Naive thymus-derived CD4-positive, alpha-beta T cell (primary cell): ENCODE measurements at regions not wholly inside any gene's neighbourhood (a gene's known extent, or its start where the extent isn't known, plus 50 kb on each side); places are given as distances from the start of the nearest gene placed in this dataset.

Experiments used
- ATAC-seq: fragments of 150-1000 bp; cut with Tn5 transposase; 2 replicates; pipeline ENCODE4 v1.10.0; 2021; ENCODE audit warnings: mild to moderate bottlenecking, moderate library complexity
- CTCF ChIA-PET: fragments of 350-600 bp; sonication (Branson Sonifier 250); formaldehyde crosslinking; loops from one replicate; lab custom pipeline; 2021; ENCODE audit warnings: antibody characterized with exemption; lab: Charles Lee
- POLR2A ChIA-PET: fragments of 350-600 bp; sonication (Branson Sonifier 250); formaldehyde crosslinking; loops from one replicate; lab custom pipeline; 2021; ENCODE audit warnings: antibody characterized with exemption, inconsistent platforms; lab: Charles Lee
- DNase-seq, 9 donors: peaks; one replicate each; pipeline versions ENCODE4 v3.0.0 to v3.0.0-alpha.2; 2020 to 2022; ENCODE audit warnings: mixed read lengths in 1 of 9
- H3K27ac ChIP-seq: one replicate; pipeline ENCODE4 v1.7.0; 2013; ENCODE audit warnings: mild to moderate bottlenecking, low read depth, low read length, moderate library complexity
- H3K27me3 ChIP-seq, 2 donors: one replicate each; pipeline ENCODE4 v1.7.0; 2013; ENCODE audit warnings: low read length in 2 of 2, mild to moderate bottlenecking in 2 of 2, moderate library complexity in 2 of 2; ENCODE audit not compliant: control insufficient read depth in 2 of 2, insufficient read depth in 2 of 2
- H3K36me3 ChIP-seq, 3 experiments: 1 replicate in 2 of 3; 2 replicates in 1 of 3; pipeline ENCODE4 v1.7.0; 2013; ENCODE audit warnings: low read length in 3 of 3, mild to moderate bottlenecking in 3 of 3, moderate library complexity in 1 of 3; ENCODE audit not compliant: insufficient read depth in 3 of 3, control insufficient read depth in 2 of 3
- H3K4me1 ChIP-seq, 2 donors: one replicate each; pipeline ENCODE4 v1.7.0; 2013; ENCODE audit warnings: low read length in 2 of 2, mild to moderate bottlenecking in 2 of 2, moderate library complexity in 1 of 2; ENCODE audit not compliant: control insufficient read depth in 2 of 2, insufficient read depth in 2 of 2
- H3K4me3 ChIP-seq: 2 replicates; pipeline ENCODE4 v1.7.0; 2013; ENCODE audit warnings: mild to moderate bottlenecking, low read length
- H3K9me3 ChIP-seq, 3 experiments: 1 replicate in 2 of 3; 2 replicates in 1 of 3; pipeline ENCODE4 v1.7.0; 2013; ENCODE audit warnings: low read length in 3 of 3; ENCODE audit not compliant: control insufficient read depth in 2 of 3
- H3K27ac Mint-ChIP-seq, 9 donors: one replicate each; pipeline ENCODE4 v1.8.0; 2020 to 2022; ENCODE audit warnings: mixed read lengths in 9 of 9, mild to moderate bottlenecking in 8 of 9, moderate library complexity in 5 of 9, inconsistent platforms in 2 of 9
- H3K27me3 Mint-ChIP-seq, 5 donors: one replicate each; pipeline ENCODE4 v1.8.0; 2021 to 2022; ENCODE audit warnings: mixed read lengths in 5 of 5, mild to moderate bottlenecking in 1 of 5
- H3K36me3 Mint-ChIP-seq, 5 donors: one replicate each; pipeline ENCODE4 v1.8.0; 2020 to 2022; ENCODE audit warnings: mixed read lengths in 5 of 5, mild to moderate bottlenecking in 3 of 5, inconsistent platforms in 1 of 5
- H3K4me1 Mint-ChIP-seq, 7 donors: one replicate each; pipeline ENCODE4 v1.8.0; 2020 to 2022; ENCODE audit warnings: mixed read lengths in 7 of 7, mild to moderate bottlenecking in 3 of 7, inconsistent platforms in 1 of 7
- H3K4me3 Mint-ChIP-seq, 10 donors: one replicate each; pipeline ENCODE4 v1.8.0; 2020 to 2022; ENCODE audit warnings: mild to moderate bottlenecking in 10 of 10, mixed read lengths in 10 of 10, moderate library complexity in 6 of 10, inconsistent platforms in 2 of 10
- H3K9me3 Mint-ChIP-seq, 11 donors: one replicate each; pipeline ENCODE4 v1.8.0; 2020 to 2022; ENCODE audit warnings: mixed read lengths in 11 of 11, mild to moderate bottlenecking in 4 of 11, inconsistent platforms in 1 of 11, moderate library complexity in 1 of 11
- intact Hi-C, 2 donors: fragments of 100-400 bp; cut with micrococcal nuclease; formaldehyde crosslinking; loops; one replicate each; pipeline ENCODE4 v1.15.1; 2023

- Mint-ChIP-seq H3K27ac (no peak overlapping the region), H3K9me3 (no peaks in the 10 kb centered on the region), H3K36me3 (no peaks in the 10 kb centered on the region), H3K4me3 (no peak overlapping the region), H3K27me3 (peaks cover 0 to 7% (median 0%) of the 10 kb centered on the region in 5 donors), H3K4me1 (peaks cover 0 to 27% (median 15%) of the 10 kb centered on the region in 7 donors)
- CTCF ChIA-PET, result no interaction called here
- no peaks in the 10 kb centered on the region for H3K27me3 ChIP-seq
- DNase-seq (no peak), ATAC-seq (no peak)
- H3K27ac ChIP-seq, result no peak overlapping the region
- intact Hi-C loops, result no loop called here
- POLR2A ChIA-PET, result no interaction called here
- no peak overlapping the region for H3K4me3 ChIP-seq
- H3K4me1 ChIP-seq, result peaks cover 0 to 13% of the 10 kb centered on the region in 2 donors
- H3K36me3 ChIP-seq, result no peaks in the 10 kb centered on the region
- H3K9me3 ChIP-seq, result no peaks in the 10 kb centered on the region
Measured at GRCh38 chr4:83662204-83662603, 126.3 kb downstream of the GPAT3 start.

GRCh38 chr4:83661359-83661758 lies 125.5 kb downstream of the GPAT3 start:
- Mint-ChIP-seq H3K27me3 (peaks cover 0 to 6% (median 0%) of the 10 kb centered on the region in 5 donors), H3K9me3 (no peaks in the 10 kb centered on the region), H3K36me3 (no peaks in the 10 kb centered on the region), H3K4me1 (peaks cover 0 to 27% (median 15%) of the 10 kb centered on the region in 7 donors), H3K27ac (no peak overlapping the region), H3K4me3 (no peak overlapping the region)
- ChIA-PET CTCF (no interaction called here), POLR2A (no interaction called here)
- ATAC-seq (no peak), DNase-seq (no peak)
- no peak overlapping the region for H3K27ac ChIP-seq
- no peaks in the 10 kb centered on the region for H3K27me3 ChIP-seq
- H3K4me1 ChIP-seq, result peaks cover 0 to 13% of the 10 kb centered on the region in 2 donors
- intact Hi-C loops, result no loop called here
- H3K36me3 ChIP-seq, result no peaks in the 10 kb centered on the region
- H3K9me3 ChIP-seq, result no peaks in the 10 kb centered on the region
- H3K4me3 ChIP-seq, result no peak overlapping the region

GRCh38 chr4:83660578-83660977 lies 124.7 kb downstream of the GPAT3 start:
- Histone ChIP-seq H3K36me3 (no peaks in the 10 kb centered on the region), H3K27me3 (no peaks in the 10 kb centered on the region), H3K27ac (no peak overlapping the region), H3K4me3 (no peak overlapping the region), H3K4me1 (peaks cover 0 to 13% of the 10 kb centered on the region in 2 donors), H3K9me3 (no peaks in the 10 kb centered on the region)
- no peaks in the 10 kb centered on the region for H3K27me3 Mint-ChIP-seq
- H3K27ac Mint-ChIP-seq, result peak overlapping the region in 3 of 9 donors; percentile 11 to 45 (median 28)
- ChIA-PET POLR2A (no interaction called here), CTCF (no interaction called here)
- intact Hi-C loops, result no loop called here
- DNase-seq, result peak in 5 of 9 donors; percentile 5 to 25 (median 14)
- ATAC-seq, result no peak
- H3K4me3 Mint-ChIP-seq, result peak overlapping the region in 2 of 10 donors; percentile 18 to 21
- H3K9me3 Mint-ChIP-seq, result no peaks in the 10 kb centered on the region
- H3K4me1 Mint-ChIP-seq, result peaks cover 0 to 27% (median 15%) of the 10 kb centered on the region in 7 donors
- no peaks in the 10 kb centered on the region for H3K36me3 Mint-ChIP-seq

- H3K27ac Mint-ChIP-seq, result no peak overlapping the region
Measured at GRCh38 chr4:83658806-83659205, 122.9 kb downstream of the GPAT3 start.

GRCh38 chr4:83657336-83657735 lies 121.4 kb downstream of the GPAT3 start:
- H3K4me3 ChIP-seq, result no peak overlapping the region
- no peaks in the 10 kb centered on the region for H3K9me3 ChIP-seq
- CTCF ChIA-PET, result interaction anchor here (1.3 kb wide), 1 partner anchor 15 kb away, joined by 3 read pairs; no protein-coding TSS in a partner anchor

More at GRCh38 chr4:83658806-83659205, 122.9 kb downstream of the GPAT3 start:
- ChIA-PET CTCF (no interaction called here), POLR2A (no interaction called here)
- Histone ChIP-seq H3K4me1 (peaks cover 0 to 13% of the 10 kb centered on the region in 2 donors), H3K9me3 (no peaks in the 10 kb centered on the region), H3K27me3 (no peaks in the 10 kb centered on the region), H3K27ac (no peak overlapping the region), H3K4me3 (no peak overlapping the region), H3K36me3 (no peaks in the 10 kb centered on the region)
- Mint-ChIP-seq H3K9me3 (no peaks in the 10 kb centered on the region), H3K4me3 (no peak overlapping the region), H3K4me1 (peaks cover 0 to 27% (median 15%) of the 10 kb centered on the region in 7 donors), H3K27me3 (peaks cover 0 to 4% (median 3%) of the 10 kb centered on the region in 5 donors), H3K36me3 (no peaks in the 10 kb centered on the region)
- DNase-seq (no peak), ATAC-seq (no peak)
- intact Hi-C loops, result no loop called here

More at GRCh38 chr4:83657336-83657735, 121.4 kb downstream of the GPAT3 start:
- no peak for DNase-seq
- peaks cover 0 to 13% of the 10 kb centered on the region in 2 donors for H3K4me1 ChIP-seq
- H3K27me3 Mint-ChIP-seq, result peaks cover 0 to 4% (median 3%) of the 10 kb centered on the region in 5 donors
- no peak overlapping the region for H3K27ac Mint-ChIP-seq
- H3K36me3 ChIP-seq, result no peaks in the 10 kb centered on the region
- H3K36me3 Mint-ChIP-seq, result no peaks in the 10 kb centered on the region
- H3K27me3 ChIP-seq, result no peaks in the 10 kb centered on the region
- peaks cover 0 to 27% (median 15%) of the 10 kb centered on the region in 7 donors for H3K4me1 Mint-ChIP-seq
- POLR2A ChIA-PET, result no interaction called here
- H3K9me3 Mint-ChIP-seq, result no peaks in the 10 kb centered on the region
- no peak overlapping the region for H3K27ac ChIP-seq
- no peak overlapping the region for H3K4me3 Mint-ChIP-seq
- intact Hi-C loops, result no loop called here
- no peak for ATAC-seq
